Choroid plexus epithelial cell (primary cell): ENCODE measurements at regions not wholly inside any gene's neighbourhood (a gene's known extent, or its start where the extent isn't known, plus 50 kb on each side); places are given as distances from the start of the nearest gene placed in this dataset.
A peak's percentile ranks its signal among the peaks of the same experiment; 100 is the strongest.

ENCODE experiments used
- DNase-seq: peaks from one replicate; pipeline ENCODE4 v3.0.0-alpha.2; 2010; ENCODE audit warnings: low read depth
- H3K4me3 ChIP-seq: 2 replicates; pipeline ENCODE4 v1.5.1; 2011; ENCODE audit warnings: low read depth, mild to moderate bottlenecking, control low read depth, low read length, moderate library complexity
- TF ChIP-seq, protein P1 (sequence below): conservative IDR thresholded peaks from 2 replicates; pipeline ENCODE4 v1.5.1; 2011; ENCODE audit warnings: low read depth, mild to moderate bottlenecking, control low read depth, inconsistent platforms, low read length, moderate library complexity

DNA sequence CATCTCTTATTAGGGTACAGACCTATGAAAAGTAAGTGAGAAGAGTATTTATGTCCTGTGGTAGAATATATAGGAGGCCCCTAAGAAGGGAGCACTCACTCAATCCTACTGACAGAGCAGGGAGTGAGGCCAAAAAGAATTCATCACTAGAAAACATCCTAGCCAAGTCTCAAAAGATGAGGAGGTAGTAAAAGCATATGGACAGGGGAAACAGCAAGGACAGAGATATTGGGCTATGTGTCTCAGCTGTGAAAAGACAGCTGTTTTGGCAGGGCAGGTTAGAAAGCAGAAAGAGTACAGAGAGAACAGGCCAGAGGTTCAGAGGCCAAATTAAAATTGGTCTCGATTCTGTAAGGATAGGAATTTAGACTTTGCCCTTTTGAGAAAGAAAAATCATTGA, 548.3 kb upstream of the ANKRD30A start:
- DNase-seq: no peak
- no peak overlapping the region for H3K4me3 ChIP-seq
- TF ChIP-seq, protein P1, sequence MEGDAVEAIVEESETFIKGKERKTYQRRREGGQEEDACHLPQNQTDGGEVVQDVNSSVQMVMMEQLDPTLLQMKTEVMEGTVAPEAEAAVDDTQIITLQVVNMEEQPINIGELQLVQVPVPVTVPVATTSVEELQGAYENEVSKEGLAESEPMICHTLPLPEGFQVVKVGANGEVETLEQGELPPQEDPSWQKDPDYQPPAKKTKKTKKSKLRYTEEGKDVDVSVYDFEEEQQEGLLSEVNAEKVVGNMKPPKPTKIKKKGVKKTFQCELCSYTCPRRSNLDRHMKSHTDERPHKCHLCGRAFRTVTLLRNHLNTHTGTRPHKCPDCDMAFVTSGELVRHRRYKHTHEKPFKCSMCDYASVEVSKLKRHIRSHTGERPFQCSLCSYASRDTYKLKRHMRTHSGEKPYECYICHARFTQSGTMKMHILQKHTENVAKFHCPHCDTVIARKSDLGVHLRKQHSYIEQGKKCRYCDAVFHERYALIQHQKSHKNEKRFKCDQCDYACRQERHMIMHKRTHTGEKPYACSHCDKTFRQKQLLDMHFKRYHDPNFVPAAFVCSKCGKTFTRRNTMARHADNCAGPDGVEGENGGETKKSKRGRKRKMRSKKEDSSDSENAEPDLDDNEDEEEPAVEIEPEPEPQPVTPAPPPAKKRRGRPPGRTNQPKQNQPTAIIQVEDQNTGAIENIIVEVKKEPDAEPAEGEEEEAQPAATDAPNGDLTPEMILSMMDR: no peak

- H3K4me3 ChIP-seq: no peak overlapping the region
- peak; percentile 33 for DNase-seq
- TF ChIP-seq, protein P1: no peak
Measured at GRCh38 chr10:36574207-36574606, 551.2 kb upstream of the ANKRD30A start.

DNA sequence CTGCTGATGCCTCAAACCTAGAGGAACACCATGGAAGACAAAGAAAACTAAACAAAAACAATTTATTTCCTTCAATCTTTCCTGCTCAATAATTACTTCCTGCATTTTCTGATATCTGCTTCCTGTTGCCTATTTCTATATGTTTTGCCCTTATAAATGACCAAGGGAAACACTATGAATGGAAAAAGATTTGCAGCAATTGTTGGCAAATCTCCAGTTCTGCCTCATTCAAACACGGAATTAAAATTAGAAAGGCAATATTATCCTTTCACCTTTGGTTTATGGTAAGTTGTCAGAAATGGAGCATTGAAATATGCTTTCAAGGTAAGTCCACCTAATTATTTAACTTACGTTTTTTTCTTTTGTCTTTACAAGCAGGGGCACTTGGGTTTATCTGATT, 552.2 kb upstream of the ANKRD30A start:
- TF ChIP-seq, protein P1: no peak
- no peak overlapping the region for H3K4me3 ChIP-seq
- no peak for DNase-seq

DNA sequence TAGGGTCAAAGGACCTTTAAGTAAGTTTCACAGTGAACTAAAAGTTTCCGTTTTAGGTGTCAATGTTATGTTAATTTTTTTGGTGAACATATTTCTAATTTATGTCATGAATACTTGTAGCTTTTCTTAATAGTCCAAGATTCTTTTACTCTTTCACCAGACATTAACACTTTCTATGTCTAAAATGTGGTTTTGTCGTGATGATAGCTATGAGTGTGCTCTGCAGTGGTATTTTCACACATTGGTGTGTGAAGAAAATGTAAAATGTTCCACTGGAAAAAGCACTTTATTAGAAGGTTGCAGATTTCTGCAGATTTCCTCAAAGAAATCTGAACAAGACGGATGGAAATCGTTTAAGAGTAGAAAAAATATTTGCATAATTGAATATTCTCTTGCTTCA, 561.0 kb upstream of the ANKRD30A start:
- no peak overlapping the region for H3K4me3 ChIP-seq
- DNase-seq: no peak
- TF ChIP-seq, protein P1: no peak

DNA sequence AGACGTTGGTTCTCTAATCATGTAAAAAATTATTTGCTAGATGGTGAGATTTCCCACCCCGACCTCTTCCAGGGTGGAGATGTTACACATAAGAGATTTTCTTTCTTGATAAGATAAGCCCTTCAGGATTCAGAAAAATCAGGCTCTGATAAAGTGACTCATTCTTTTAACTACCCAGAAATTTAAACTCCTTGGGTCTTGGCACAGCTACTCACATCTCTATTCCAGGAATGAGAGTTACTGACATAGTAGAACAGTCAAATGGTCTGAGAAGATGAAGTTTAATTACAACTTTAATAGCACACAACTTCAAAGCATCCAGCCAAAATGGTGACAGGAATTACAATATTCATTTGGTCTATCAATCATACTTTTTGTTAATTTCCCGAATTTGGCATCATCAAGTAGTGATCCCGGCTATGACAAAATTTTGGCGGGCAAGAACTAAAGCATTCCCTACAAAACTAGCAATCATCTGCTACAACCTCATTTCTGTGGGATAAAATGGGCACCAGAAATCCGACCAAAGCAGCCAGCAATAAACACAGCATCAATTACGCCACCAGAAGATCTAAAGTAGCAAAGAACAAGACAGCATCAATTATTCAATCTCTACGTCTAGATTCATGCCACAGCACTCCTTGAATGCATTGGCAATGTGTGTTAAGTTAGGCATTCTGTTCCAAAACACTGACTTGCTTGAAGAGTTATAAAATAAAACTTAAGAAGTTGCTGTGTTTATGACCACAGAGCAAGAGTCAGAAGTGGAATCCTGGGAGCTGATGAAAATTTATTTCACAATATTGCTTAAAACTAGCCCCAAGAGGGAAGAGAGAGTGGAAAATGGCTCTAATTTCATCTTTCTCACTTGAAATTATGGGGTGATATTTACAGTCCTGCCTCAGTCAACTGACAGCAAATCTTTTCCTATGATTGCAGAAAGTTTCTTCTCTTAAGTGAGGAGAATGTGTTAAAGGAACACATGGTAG, 565.7 kb upstream of the ANKRD30A start:
- peak; percentile 35 for DNase-seq
- no peak overlapping the region for H3K4me3 ChIP-seq
- TF ChIP-seq, protein P1: no peak

DNA sequence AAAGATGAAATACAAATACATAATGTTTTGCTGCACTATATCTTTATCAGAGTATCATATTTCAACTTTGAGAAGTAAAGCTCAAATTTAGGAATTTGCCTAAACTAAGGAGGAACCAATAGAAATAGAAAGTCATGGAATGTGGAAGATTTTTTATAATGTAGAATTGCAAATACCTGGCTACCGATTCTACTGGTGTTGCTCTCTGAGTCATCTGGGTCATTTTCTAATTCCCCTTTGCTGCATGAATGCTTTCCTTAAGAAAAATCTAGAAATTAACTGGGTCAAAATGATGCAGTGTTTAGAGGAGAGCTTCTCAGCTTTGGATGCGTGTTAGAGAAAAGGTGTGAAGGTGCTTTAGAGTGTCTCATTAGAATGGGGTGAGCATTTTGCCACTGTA, 568.9 kb upstream of the ANKRD30A start:
- DNase-seq: no peak
- H3K4me3 ChIP-seq: no peak overlapping the region

More for the DNA sequence above, 568.9 kb upstream of the ANKRD30A start:
- TF ChIP-seq, protein P1: no peak
